H1 (cell line): ENCODE measurements at regions not wholly inside any gene's neighbourhood (a gene's known extent, or its start where the extent isn't known, plus 50 kb on each side); places are given as distances from the start of the nearest gene placed in this dataset.

Source experiments
- CBX5 ChIP-seq: fragments of 300-800, 300-1000 bp; sonication (generic); IDR thresholded peaks from 2 replicates; pipeline ENCODE4 v1.7.1; 2016; ENCODE audit warnings: antibody characterized with exemption, low read length, low read depth
- GABPA ChIP-seq: IDR thresholded peaks from 2 replicates; pipeline ENCODE4 v1.6.1; 2011; ENCODE audit warnings: mild to moderate bottlenecking, low read length, moderate library complexity, borderline replicate concordance; ENCODE audit not compliant: insufficient read depth
- RBBP5 ChIP-seq: IDR thresholded peaks from 2 replicates; pipeline ENCODE4 v1.7.1; 2012; ENCODE audit warnings: low read depth, mild to moderate bottlenecking, inconsistent platforms, low read length, moderate library complexity, borderline replicate concordance
- RFX5 ChIP-seq: IDR thresholded peaks from 2 replicates; pipeline ENCODE4 v1.6.1; 2011; ENCODE audit warnings: low read depth, low read length, improper control_type of control experiment, borderline replicate concordance
- TEAD4 ChIP-seq: IDR thresholded peaks from 2 replicates; pipeline ENCODE4 v1.6.1; 2012; ENCODE audit warnings: low read depth, low read length, inconsistent platforms, mixed read lengths
- TF ChIP-seq, protein P1 (sequence below): fragments of 300-600 bp; sonication (generic); IDR thresholded peaks from 2 replicates; pipeline ENCODE4 v1.7.1; 2012; ENCODE audit warnings: low read length, moderate library complexity, mild to moderate bottlenecking, inconsistent platforms; ENCODE audit not compliant: insufficient replicate concordance
- TF ChIP-seq, protein P2 (sequence below): IDR thresholded peaks from 2 replicates; pipeline ENCODE4 v1.6.1; 2011; ENCODE audit warnings: low read depth, mild to moderate bottlenecking, low read length; ENCODE audit not compliant: insufficient read depth

DNA sequence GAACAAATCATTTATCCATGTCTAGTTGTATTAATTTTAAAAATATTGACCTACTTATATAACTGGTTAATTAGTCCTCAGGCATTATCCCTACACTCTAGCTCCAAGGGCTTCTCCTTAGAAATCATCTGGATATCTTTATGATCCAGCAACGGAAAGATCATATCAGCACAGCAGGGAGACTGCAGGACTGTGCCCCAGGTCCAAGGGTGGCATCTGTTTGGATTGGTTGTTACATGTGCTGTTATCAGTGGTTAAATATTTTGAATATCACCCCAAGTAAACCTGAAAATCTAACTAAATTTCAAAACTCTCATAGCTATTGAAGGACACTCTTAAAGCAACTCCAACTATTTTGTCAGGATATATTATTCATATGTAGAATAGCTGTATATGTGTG is 556.2 kb upstream of the ZEB2 start (continued):
- TF ChIP-seq, protein P1, sequence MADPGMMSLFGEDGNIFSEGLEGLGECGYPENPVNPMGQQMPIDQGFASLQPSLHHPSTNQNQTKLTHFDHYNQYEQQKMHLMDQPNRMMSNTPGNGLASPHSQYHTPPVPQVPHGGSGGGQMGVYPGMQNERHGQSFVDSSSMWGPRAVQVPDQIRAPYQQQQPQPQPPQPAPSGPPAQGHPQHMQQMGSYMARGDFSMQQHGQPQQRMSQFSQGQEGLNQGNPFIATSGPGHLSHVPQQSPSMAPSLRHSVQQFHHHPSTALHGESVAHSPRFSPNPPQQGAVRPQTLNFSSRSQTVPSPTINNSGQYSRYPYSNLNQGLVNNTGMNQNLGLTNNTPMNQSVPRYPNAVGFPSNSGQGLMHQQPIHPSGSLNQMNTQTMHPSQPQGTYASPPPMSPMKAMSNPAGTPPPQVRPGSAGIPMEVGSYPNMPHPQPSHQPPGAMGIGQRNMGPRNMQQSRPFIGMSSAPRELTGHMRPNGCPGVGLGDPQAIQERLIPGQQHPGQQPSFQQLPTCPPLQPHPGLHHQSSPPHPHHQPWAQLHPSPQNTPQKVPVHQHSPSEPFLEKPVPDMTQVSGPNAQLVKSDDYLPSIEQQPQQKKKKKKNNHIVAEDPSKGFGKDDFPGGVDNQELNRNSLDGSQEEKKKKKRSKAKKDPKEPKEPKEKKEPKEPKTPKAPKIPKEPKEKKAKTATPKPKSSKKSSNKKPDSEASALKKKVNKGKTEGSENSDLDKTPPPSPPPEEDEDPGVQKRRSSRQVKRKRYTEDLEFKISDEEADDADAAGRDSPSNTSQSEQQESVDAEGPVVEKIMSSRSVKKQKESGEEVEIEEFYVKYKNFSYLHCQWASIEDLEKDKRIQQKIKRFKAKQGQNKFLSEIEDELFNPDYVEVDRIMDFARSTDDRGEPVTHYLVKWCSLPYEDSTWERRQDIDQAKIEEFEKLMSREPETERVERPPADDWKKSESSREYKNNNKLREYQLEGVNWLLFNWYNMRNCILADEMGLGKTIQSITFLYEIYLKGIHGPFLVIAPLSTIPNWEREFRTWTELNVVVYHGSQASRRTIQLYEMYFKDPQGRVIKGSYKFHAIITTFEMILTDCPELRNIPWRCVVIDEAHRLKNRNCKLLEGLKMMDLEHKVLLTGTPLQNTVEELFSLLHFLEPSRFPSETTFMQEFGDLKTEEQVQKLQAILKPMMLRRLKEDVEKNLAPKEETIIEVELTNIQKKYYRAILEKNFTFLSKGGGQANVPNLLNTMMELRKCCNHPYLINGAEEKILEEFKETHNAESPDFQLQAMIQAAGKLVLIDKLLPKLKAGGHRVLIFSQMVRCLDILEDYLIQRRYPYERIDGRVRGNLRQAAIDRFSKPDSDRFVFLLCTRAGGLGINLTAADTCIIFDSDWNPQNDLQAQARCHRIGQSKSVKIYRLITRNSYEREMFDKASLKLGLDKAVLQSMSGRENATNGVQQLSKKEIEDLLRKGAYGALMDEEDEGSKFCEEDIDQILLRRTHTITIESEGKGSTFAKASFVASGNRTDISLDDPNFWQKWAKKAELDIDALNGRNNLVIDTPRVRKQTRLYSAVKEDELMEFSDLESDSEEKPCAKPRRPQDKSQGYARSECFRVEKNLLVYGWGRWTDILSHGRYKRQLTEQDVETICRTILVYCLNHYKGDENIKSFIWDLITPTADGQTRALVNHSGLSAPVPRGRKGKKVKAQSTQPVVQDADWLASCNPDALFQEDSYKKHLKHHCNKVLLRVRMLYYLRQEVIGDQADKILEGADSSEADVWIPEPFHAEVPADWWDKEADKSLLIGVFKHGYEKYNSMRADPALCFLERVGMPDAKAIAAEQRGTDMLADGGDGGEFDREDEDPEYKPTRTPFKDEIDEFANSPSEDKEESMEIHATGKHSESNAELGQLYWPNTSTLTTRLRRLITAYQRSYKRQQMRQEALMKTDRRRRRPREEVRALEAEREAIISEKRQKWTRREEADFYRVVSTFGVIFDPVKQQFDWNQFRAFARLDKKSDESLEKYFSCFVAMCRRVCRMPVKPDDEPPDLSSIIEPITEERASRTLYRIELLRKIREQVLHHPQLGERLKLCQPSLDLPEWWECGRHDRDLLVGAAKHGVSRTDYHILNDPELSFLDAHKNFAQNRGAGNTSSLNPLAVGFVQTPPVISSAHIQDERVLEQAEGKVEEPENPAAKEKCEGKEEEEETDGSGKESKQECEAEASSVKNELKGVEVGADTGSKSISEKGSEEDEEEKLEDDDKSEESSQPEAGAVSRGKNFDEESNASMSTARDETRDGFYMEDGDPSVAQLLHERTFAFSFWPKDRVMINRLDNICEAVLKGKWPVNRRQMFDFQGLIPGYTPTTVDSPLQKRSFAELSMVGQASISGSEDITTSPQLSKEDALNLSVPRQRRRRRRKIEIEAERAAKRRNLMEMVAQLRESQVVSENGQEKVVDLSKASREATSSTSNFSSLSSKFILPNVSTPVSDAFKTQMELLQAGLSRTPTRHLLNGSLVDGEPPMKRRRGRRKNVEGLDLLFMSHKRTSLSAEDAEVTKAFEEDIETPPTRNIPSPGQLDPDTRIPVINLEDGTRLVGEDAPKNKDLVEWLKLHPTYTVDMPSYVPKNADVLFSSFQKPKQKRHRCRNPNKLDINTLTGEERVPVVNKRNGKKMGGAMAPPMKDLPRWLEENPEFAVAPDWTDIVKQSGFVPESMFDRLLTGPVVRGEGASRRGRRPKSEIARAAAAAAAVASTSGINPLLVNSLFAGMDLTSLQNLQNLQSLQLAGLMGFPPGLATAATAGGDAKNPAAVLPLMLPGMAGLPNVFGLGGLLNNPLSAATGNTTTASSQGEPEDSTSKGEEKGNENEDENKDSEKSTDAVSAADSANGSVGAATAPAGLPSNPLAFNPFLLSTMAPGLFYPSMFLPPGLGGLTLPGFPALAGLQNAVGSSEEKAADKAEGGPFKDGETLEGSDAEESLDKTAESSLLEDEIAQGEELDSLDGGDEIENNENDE, result no peak
- TF ChIP-seq, protein P2, sequence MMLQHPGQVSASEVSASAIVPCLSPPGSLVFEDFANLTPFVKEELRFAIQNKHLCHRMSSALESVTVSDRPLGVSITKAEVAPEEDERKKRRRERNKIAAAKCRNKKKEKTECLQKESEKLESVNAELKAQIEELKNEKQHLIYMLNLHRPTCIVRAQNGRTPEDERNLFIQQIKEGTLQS, result no peak
- TF ChIP-seq RBBP5 (no peak), TEAD4 (no peak), CBX5 (no peak), GABPA (no peak), RFX5 (no peak)
